ENCODE measurements at regions not wholly inside any gene's neighbourhood (a gene's known extent, or its start where the extent isn't known, plus 50 kb on each side); places are given as distances from the start of the nearest gene placed in this dataset.
"Not testable (repeated sequence)": the region's sequence is repeated elsewhere in the genome, so short reads cannot be mapped to it uniquely, and the experiment has no call there.

DNA sequence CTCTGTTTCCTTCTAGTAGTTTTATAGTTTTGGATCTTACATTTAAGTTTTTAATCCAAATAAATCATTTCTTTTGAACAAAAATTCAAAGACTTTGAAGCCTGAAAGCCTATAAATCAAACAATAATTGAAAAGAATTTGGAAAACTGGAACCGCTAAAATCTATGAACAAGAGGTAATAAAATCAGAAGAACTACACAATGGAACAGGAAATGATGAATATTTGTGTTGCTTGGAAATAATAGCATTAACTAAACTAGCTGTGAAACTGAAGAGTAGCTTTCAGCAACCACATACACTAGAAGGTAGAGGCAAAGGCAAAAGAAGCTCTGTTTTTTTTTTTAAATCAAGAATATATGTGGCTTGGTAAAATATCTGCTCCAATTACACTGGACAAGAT, 147.9 kb upstream of the ABI3BP start:
- DNase-seq (ENCODE audit: low read depth in 2 of 2): no peak

DNA sequence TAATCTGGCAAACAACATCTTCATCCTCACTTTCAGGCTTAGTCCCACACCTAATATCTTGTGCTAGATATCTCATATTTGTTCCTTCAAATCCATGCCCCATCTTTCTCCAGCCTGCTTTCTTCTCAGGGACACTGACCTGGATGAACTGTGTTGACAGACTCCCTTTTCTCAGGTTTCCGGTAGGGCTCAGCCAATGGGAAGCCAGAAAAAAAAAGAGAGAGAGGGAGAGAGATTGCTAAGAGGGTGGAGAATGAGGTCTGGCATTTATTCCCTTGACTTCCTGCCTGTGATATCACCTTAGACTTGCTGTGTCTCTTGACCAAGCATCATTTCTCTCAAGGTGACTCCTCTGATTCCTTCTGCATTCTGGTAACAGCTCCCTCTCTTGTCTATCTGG, 145.6 kb upstream of the ABI3BP start:
- no peak for DNase-seq (ENCODE audit: low read depth in 2 of 2)

DNA sequence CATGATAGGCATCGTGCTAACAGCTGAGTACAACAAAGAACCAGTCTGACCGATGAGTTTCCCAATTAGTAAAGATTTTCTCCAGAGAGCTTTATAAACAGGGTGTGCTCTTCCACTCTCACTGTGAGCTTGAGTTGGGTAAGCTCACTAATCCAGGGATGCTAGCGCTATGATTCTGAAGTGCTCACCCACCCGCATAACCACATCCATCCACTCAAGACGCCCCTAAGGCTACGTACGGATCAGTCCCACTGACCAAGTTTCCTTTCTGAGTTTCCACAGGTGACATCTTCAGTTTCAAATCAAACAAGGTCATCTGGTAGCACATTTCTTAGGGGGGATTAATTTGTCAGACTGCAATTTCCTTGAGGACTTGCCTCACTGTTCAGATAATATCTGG, 141.1 kb upstream of the ABI3BP start:
- no peak for DNase-seq (ENCODE audit: low read depth in 2 of 2)

DNA sequence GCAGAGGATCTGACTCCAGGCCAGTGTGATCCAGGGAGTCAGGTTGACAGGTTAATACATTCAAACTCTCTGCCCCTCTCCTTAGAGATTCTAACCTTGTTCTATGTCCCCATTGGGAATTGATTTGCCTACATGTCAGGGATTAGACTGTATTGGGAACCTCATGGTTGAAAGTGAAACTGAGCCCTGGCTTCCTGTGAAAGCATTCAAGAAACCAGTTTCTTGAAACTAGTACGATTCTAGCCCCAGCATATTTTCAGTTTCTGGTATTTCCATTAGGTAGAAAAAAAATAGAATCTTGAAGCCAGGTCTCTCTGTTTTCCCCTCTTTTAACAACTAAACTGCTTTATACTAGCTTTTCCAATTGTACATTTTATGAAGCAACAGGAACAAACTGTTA, 140.4 kb upstream of the ABI3BP start:
- no peak for DNase-seq (ENCODE audit: low read depth in 2 of 2)

DNA sequence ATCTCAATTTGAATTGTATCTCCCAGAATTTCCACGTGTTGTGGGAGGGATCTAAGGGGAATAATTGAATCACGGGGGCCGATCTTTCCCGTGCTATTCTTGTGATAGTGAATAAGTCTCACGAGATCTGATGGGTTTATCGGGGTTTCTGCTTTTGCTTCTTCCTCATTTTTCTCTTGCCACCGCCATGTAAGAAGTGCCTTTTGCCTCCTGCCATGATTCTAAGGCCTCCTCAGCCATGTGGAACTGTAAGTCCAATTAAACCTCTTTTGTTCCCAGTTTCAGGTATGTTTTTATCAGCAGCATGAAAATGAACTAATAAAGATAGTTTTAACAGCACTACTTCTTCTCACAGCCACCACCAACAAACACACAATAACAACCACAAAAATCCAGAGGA, 140.0 kb upstream of the ABI3BP start:
- not testable (repeated sequence) for DNase-seq (ENCODE audit: low read depth in 2 of 2)

DNA sequence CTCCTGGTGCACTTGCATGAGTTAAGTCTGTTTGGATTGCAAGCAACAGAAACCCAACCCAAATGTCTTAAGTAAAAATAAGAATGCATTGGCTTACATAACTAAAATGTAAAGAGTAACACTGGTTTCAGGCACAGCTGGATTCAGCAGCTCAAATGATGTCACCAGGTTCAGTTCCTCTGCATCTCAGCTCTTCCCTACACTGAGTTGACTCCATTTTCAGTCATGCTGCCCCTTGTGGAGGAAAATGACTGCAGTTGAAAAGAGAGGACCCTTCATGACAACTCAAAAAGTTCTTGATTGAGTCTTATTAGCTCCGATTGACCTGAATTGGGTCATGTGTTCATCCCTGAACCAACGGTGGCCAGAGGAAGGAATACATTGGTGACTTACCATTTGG, 138.5 kb upstream of the ABI3BP start:
- no peak for DNase-seq (ENCODE audit: low read depth in 2 of 2)

DNA sequence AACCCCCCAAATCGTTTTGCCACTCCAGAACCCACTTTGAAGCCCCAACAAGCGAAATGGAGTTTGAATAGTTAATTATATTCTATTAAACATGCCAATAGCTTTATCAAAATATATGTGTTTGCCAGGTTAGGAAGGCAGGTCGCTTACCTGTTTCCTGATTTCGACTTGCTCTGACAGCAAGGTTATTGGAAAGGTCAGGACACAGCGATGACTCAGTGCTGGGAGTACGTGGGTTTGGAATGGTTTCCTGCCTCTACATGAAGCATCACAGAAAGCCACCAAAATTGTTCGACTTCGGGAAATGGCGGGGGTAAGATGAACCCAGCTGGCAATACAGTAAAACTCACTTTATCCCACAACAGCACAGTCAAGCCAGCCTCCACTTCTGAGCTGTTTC, 135.6 kb upstream of the ABI3BP start:
- DNase-seq (ENCODE audit: low read depth in 2 of 2): no peak

DNA sequence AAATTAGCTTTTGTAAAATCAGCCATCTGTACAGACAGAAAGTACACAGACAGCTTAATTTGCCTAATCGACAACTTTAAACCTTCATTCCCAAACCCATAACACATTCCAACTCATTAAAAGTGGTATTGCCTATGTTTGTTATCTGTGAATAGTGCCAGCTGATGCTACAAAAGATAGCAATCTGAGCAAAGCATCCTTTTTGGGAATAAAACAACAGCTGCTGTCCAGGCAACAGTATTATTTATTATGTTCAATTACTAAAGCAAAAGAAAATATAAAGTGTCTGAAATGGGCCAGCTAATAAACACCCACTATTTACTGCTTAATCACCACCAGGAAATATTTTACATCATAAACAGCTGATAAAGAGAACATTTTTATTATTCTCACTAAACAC, 134.8 kb upstream of the ABI3BP start:
- DNase-seq (ENCODE audit: low read depth in 2 of 2): no peak

DNA sequence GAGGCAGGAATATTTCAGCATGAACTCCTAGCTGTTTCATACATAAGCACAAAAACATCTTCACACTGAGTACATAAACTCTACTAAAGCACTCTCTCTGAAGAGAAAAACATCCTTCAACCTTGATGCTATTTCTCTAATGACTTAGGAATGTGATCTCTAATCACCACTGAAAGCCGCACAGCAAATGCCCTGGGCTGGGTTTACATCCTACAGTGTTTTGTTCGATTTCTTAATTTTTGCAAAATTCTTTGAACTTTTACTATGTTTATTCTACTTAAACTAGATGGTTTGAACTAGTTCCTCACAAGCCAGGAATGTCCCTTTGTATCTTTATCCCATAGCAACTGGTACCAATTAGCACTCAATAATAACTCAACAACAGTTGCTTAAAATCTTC, 130.9 kb upstream of the ABI3BP start:
- DNase-seq (ENCODE audit: low read depth in 2 of 2): no peak

DNA sequence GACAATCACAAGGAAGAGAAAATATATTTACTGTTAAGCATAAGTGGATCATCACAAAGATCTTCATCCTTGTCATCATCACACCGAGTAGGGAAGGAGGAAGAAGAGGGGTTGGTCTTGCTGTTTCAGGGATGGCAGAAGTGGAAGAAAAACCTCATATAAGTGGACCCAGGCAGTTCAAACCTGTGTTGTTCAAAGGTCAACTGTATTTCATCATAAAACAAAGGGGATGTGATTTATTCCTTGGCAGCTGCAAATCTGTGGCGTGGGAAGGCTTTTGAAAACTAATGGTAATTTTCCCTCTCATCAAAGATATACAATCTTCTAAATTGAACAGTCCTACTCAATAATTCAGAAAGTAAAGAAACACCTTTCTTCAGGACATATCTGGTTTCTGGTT, 129.9 kb upstream of the ABI3BP start:
- no peak for DNase-seq (ENCODE audit: low read depth in 2 of 2)

DNA sequence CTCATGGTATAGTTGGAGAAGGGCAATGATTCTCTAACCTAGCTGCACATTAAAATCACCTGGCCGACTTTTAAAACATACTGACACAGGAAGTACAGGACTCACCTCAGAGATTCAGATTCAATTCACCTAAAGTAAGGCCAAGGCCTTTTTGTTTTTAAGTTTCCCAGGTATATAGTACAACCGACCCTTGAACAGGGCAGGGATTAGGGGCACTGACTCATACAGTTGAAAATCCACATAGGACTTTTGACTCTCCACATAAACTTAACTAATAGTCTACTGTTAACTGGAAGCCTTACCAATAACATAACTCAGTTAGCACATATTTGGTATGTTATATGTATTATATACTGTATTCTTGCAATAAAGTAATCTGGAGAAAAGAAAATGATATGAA, 129.5 kb upstream of the ABI3BP start:
- DNase-seq (ENCODE audit: low read depth in 2 of 2): no peak

DNA sequence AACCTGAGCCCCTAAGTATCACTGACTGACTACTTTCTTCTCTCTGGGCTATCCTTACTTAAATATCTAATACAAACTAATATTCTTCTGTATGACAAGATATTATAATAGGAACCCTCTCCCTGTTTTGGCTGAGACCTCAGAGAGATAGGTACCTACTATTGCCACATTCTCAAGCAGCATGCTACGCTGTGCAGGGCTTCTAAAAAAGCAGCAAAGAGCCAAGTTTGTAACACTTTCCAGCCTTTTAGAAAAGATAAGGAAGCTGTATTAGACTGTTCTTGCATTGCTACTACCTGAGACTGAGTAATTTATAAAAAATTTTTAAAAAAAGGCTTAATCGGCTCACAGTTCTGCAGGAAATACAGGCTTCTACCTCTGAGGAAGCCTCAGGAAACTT, 126.8 kb upstream of the ABI3BP start:
- no peak for DNase-seq (ENCODE audit: low read depth in 2 of 2)

DNA sequence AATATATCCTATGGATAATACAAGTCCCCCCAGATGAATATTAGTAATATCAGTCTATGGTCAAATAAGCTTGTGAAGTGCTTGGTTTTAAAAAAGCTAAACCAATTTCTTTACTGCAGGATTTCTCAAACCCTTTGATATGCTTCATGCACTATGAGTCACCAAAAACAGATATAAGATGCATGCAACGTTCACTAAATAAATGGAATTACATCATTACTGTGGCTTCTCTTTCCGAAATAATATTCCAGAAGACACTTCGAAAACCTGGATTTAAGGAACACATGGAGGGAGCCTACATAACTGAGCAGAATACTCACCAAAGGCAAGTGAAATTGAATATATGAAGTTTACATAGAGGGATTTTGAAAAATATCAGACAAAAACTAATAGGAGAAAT, 126.3 kb upstream of the ABI3BP start:
- no peak for DNase-seq (ENCODE audit: low read depth in 2 of 2)

DNA sequence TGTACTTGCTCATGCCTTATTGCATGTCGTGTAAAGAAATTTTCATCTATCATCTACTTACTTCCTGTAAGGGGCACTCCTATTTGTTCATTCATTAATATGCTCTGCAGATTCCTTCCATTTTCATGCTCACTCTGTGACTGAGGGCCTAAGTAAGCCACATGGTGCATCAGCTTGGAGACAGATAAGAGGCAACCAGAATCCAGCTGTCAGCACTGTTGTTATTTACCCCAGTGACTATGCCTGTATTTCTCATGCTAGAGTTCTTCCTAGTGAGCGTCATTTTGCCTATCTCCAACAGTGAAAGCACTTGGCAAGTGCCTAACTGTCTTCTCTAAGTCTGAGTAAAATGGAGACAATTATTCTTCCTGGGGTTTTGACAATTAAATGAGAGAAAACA, 124.8 kb upstream of the ABI3BP start:
- DNase-seq (ENCODE audit: low read depth in 2 of 2): no peak

DNA sequence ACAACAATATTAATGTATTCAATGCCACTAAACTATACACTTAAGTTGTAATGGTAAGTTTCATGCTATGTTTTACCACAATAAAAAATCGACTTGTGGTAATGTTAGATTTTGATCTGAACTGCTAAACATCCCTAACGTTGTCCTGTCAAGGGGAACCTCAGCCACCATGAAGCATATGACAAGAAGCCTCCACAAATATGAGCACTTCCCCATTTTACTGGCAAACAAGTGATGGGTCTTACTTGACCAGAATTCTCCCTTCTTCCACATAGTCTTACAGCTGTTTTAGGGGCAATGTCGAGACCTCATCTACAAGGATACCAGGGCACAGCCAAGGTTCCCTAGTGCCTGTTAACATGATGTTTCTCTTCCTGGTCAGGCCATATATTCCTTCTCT, 124.2 kb upstream of the ABI3BP start:
- DNase-seq (ENCODE audit: low read depth in 2 of 2): no peak

DNA sequence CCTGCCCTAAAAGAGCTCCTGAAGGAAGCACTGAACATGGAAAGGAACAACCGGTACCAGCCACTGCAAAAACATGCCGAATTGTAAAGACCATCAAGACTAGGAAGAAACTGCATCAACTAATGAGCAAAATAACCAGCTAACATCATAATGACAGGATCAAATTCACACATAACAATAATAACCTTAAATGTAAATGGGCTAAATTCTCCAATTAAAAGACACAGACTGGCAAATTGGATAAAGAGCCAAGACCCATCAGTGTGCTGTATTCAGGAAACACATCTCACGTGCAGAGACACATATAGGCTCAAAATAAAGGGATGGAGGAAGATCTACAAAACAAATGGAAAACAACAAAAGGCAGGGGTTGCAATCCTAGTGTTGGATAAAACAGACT, 117.1 kb upstream of the ABI3BP start:
- DNase-seq (ENCODE audit: low read depth in 2 of 2): not testable (repeated sequence)

DNA sequence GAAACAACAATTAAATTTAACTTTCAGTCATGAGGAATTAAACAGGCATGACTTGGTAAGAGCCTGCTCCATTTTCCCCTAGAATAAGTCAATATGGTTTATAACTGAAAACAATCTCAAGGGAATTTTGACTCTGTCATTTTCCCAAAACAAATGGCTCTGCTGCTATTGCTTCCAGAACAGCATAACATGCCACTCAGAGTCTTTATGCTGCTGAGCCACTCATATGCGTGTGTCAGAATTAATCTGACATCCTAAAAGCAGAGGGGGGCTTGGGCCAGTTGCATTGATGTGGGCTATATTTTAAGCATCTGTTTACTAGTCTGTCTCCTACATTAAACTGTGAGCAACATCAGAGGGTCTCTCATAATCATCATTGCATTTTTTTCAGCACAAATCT, 111.1 kb upstream of the ABI3BP start:
- DNase-seq (ENCODE audit: low read depth in 2 of 2): no peak

DNA sequence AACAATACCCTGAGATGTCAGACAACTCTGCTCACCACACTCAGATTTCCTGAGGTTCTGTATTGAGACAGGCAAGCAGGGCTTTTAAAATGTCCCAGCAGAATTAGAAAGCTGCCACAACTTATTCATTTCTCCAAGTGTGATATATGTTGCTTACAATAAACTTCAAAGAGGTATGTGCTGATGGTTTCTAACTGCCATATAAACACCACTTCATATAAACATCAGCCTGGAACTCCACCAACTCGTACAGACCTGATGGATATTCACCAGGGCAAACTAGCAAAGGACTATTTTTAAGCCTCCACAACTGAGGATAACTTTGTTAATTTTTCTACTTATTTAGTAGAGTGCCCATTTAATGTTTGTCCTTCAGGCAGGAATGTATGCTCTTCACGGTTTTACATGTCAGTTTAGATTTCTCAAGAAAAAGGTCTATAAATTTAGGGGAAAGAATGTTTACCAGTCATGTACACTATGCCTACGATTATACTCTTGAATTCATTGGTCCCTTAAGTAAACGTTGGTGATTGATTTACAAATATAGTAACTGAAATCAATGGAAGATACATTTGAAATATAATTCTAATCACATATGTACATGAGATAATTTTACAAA, 109.6 kb upstream of the ABI3BP start:
- DNase-seq (ENCODE audit: low read depth in 2 of 2): no peak

DNA sequence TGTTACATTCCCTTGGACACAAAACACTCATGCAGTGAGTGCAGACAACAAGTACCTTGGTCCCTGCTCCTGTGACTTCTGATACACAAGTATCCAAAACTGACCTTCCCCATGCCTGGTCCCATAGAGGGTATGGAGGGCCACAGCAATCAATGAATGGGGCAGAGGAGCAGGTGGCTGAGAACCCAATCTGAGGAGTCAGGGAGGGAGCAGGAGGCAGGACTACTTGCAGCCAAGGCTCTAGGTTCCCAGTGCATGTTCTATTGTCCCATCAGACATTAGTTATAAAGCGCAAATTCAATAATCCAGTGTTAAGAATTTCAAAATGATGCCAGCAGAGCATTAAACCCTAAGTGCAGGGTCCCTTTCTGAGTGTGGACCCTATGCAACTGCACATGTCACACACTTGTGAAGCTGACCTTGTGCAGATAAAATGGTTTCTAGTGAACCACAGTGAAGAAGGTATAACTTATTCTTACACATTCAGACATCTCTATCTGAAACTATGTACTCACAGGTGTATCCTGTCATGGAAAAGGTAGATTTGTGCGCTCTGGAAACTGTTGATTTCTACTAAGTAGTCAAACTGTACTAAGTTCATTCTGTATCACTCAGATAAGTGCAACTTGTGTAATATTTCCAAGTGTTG, 107.3 kb upstream of the ABI3BP start:
- DNase-seq (ENCODE audit: low read depth in 2 of 2): no peak

DNA sequence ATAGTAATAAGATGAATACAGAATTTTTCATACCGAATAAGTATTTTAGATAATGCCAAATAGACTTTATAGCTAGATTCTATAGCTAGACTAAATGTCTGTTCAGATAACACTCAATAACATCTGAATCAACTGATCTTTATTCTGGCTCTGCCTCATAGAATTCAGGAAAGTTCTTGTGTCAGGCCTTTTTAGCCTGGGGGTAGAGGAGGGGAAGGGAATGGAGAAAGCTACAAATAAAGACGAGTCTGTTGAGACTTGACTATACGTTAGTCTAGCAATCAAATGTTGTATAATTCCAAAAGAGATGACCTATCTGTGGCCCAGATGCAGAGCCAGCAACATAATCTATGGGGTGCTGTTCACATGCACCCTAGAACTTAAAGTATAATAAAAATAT, 106.6 kb upstream of the ABI3BP start:
- DNase-seq (ENCODE audit: low read depth in 2 of 2): no peak

DNA sequence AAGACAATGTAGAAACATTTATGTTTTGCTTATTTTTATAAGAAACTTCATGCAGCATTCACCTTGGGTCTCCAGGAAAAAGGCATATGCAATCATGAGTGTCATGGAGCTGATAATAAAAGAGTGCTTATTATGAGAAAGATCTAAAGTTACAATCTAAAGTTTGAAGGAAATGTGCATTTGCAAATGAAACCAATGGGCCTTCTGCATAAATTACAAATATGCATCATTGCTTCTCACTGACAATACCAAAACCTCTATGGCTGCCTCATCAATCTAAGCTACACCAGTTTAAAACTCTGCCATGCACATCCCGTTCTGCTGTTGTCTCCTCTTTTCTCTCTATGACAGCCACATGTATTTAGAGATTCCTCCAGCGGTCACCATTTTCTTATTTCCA, 103.2 kb upstream of the ABI3BP start:
- DNase-seq (ENCODE audit: low read depth in 2 of 2): no peak

DNA sequence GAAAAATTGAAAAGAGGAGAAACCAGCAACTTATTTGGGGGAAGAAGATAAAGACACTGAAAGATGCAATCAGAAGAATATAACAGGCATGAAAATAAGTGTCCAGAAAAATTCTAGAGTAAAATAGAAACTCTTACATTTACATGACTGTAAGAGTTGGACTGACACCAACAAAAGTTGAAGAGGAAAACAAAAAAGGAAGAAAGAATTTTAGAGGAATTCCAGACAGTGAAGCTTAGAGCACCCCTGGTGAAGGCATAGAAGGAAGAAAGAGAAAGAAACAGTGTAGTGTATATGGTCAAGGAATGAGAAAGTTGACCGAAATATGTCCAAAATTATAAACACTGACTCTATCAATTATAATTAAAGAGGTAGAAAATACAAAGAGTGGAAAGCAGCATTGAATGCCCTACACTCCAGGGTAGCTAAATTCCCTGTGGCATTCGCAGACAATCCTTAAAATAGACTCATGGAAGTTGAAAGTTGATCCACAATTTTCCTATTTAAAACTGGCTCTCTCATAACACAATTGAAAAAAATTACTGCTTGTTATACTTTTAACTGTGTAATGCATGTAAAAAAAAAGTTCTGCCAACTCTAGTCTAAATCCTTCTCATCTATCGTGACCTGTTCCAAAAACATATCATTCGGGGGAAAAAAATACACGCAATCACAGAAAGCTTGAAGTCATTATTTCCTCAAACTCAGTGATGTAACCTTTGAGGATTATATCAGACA, 102.6 kb upstream of the ABI3BP start:
- DNase-seq (ENCODE audit: low read depth in 2 of 2): no peak

DNA sequence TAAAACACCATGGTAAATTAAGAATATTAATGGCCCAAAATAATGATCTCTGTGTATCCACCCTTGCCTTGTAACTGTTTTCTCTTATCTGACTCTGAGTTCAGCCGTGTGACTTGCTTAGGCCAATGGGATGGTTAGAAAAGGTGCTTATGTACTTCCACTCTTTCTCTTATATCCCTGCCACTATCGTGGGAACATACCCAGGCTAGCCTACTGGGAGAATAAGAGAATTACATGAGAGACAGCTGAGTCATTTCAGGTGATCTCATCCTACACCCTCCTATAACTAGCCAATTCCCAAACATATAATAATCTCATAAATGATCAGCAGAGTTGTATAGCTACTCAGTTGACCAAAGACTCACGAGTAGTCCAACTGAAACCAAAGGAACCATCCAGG, 98.3 kb upstream of the ABI3BP start:
- no peak for DNase-seq (ENCODE audit: low read depth in 2 of 2)

All from stimulated activated CD4-positive, alpha-beta T cell treated with anti-CD3 and anti-CD28 coated beads, Interleukin-15, amount 100 ng/mL, for 48 hours (primary cell).